ENCODE measurements at regions not wholly inside any gene's neighbourhood (a gene's known extent, or its start where the extent isn't known, plus 50 kb on each side); places are given as distances from the start of the nearest gene placed in this dataset.

- Histone ChIP-seq H3K9me3 (ENCODE audit: control insufficient read depth in 2 of 2, insufficient read depth in 1 of 2, low read length in 1 of 2) (no peaks in the 10 kb centered on the region), H3K4me3 (ENCODE audit: low read length in 2 of 2) (no peak overlapping the region), H3K27me3 (ENCODE audit: control insufficient read depth in 2 of 2, insufficient read depth in 1 of 2, low read length in 1 of 2) (no peaks in the 10 kb centered on the region), H3K4me1 (ENCODE audit: control insufficient read depth in 2 of 2, insufficient read depth in 2 of 2, low read length in 2 of 2) (no peaks in the 10 kb centered on the region), H3K36me3 (ENCODE audit: control insufficient read depth in 2 of 2, insufficient read depth in 2 of 2, low read length in 1 of 2) (no peaks in the 10 kb centered on the region), H3K27ac (ENCODE audit: low read depth in 1 of 2, low read length in 1 of 2) (no peak overlapping the region)
- DNase-seq (ENCODE audit: low read depth in 6 of 9, low spot score in 9 of 9) = no peak
- 29% methylated on average over 2 of the region's 2 CpGs for WGBS
Measured at GRCh38 chr1:115194506-115194905, 105.2 kb upstream of the TSPAN2 start.

- no peaks in the 10 kb centered on the region for H3K27me3 ChIP-seq (ENCODE audit: control insufficient read depth in 2 of 2, insufficient read depth in 1 of 2, low read length in 1 of 2)
- no peaks in the 10 kb centered on the region for H3K36me3 ChIP-seq (ENCODE audit: control insufficient read depth in 2 of 2, insufficient read depth in 2 of 2, low read length in 1 of 2)
- no peak for DNase-seq (ENCODE audit: low read depth in 6 of 9, low spot score in 9 of 9)
- H3K9me3 ChIP-seq (ENCODE audit: control insufficient read depth in 2 of 2, insufficient read depth in 1 of 2, low read length in 1 of 2) = no peaks in the 10 kb centered on the region
- H3K4me1 ChIP-seq (ENCODE audit: control insufficient read depth in 2 of 2, insufficient read depth in 2 of 2, low read length in 2 of 2) = no peaks in the 10 kb centered on the region
- 96% methylated on average over 3 of the region's 3 CpGs for WGBS
- H3K27ac ChIP-seq (ENCODE audit: low read depth in 1 of 2, low read length in 1 of 2) = no peak overlapping the region
- H3K4me3 ChIP-seq (ENCODE audit: low read length in 2 of 2) = no peak overlapping the region
Measured at GRCh38 chr1:115193046-115193828, 103.9 kb upstream of the TSPAN2 start.

GRCh38 chr1:115192200-115192767, 103.0 kb upstream of the TSPAN2 start:
- H3K4me1 ChIP-seq (ENCODE audit: control insufficient read depth in 2 of 2, insufficient read depth in 2 of 2, low read length in 2 of 2) = no peaks in the 10 kb centered on the region
- no peak for DNase-seq (ENCODE audit: low read depth in 6 of 9, low spot score in 9 of 9)
- H3K36me3 ChIP-seq (ENCODE audit: control insufficient read depth in 2 of 2, insufficient read depth in 2 of 2, low read length in 1 of 2) = no peaks in the 10 kb centered on the region
- 93% methylated on average over 7 of the region's 7 CpGs for WGBS
- H3K27me3 ChIP-seq (ENCODE audit: control insufficient read depth in 2 of 2, insufficient read depth in 1 of 2, low read length in 1 of 2) = no peaks in the 10 kb centered on the region
- H3K27ac ChIP-seq (ENCODE audit: low read depth in 1 of 2, low read length in 1 of 2) = no peak overlapping the region
- H3K9me3 ChIP-seq (ENCODE audit: control insufficient read depth in 2 of 2, insufficient read depth in 1 of 2, low read length in 1 of 2) = no peaks in the 10 kb centered on the region
- no peak overlapping the region for H3K4me3 ChIP-seq (ENCODE audit: low read length in 2 of 2)

GRCh38 chr1:115191691-115192090, 102.4 kb upstream of the TSPAN2 start:
- Histone ChIP-seq H3K4me3 (ENCODE audit: low read length in 2 of 2) (no peak overlapping the region), H3K36me3 (ENCODE audit: control insufficient read depth in 2 of 2, insufficient read depth in 2 of 2, low read length in 1 of 2) (no peaks in the 10 kb centered on the region)
- WGBS = 98% methylated on average over 3 of the region's 3 CpGs

GRCh38 chr1:115190540-115191170, 101.4 kb upstream of the TSPAN2 start:
- H3K4me3 ChIP-seq (ENCODE audit: low read length in 2 of 2) = no peak overlapping the region
- H3K27me3 ChIP-seq (ENCODE audit: control insufficient read depth in 2 of 2, insufficient read depth in 1 of 2, low read length in 1 of 2) = no peaks in the 10 kb centered on the region
- no peaks in the 10 kb centered on the region for H3K9me3 ChIP-seq (ENCODE audit: control insufficient read depth in 2 of 2, insufficient read depth in 1 of 2, low read length in 1 of 2)
- no peaks in the 10 kb centered on the region for H3K4me1 ChIP-seq (ENCODE audit: control insufficient read depth in 2 of 2, insufficient read depth in 2 of 2, low read length in 2 of 2)
- WGBS = 93% methylated on average over 3 of the region's 3 CpGs
- DNase-seq (ENCODE audit: low read depth in 6 of 9, low spot score in 9 of 9) = no peak
- H3K27ac ChIP-seq (ENCODE audit: low read depth in 1 of 2, low read length in 1 of 2) = no peak overlapping the region
- H3K36me3 ChIP-seq (ENCODE audit: control insufficient read depth in 2 of 2, insufficient read depth in 2 of 2, low read length in 1 of 2) = no peaks in the 10 kb centered on the region

More at GRCh38 chr1:115191691-115192090, 102.4 kb upstream of the TSPAN2 start:
- DNase-seq (ENCODE audit: low read depth in 6 of 9, low spot score in 9 of 9) = no peak
- Histone ChIP-seq H3K9me3 (ENCODE audit: control insufficient read depth in 2 of 2, insufficient read depth in 1 of 2, low read length in 1 of 2) (no peaks in the 10 kb centered on the region), H3K4me1 (ENCODE audit: control insufficient read depth in 2 of 2, insufficient read depth in 2 of 2, low read length in 2 of 2) (no peaks in the 10 kb centered on the region), H3K27me3 (ENCODE audit: control insufficient read depth in 2 of 2, insufficient read depth in 1 of 2, low read length in 1 of 2) (no peaks in the 10 kb centered on the region), H3K27ac (ENCODE audit: low read depth in 1 of 2, low read length in 1 of 2) (no peak overlapping the region)

GRCh38 chr1:115189814-115190539, 100.7 kb upstream of the TSPAN2 start:
- Histone ChIP-seq H3K9me3 (ENCODE audit: control insufficient read depth in 2 of 2, insufficient read depth in 1 of 2, low read length in 1 of 2) (no peaks in the 10 kb centered on the region), H3K27me3 (ENCODE audit: control insufficient read depth in 2 of 2, insufficient read depth in 1 of 2, low read length in 1 of 2) (no peaks in the 10 kb centered on the region), H3K4me1 (ENCODE audit: control insufficient read depth in 2 of 2, insufficient read depth in 2 of 2, low read length in 2 of 2) (no peaks in the 10 kb centered on the region), H3K4me3 (ENCODE audit: low read length in 2 of 2) (no peak overlapping the region), H3K36me3 (ENCODE audit: control insufficient read depth in 2 of 2, insufficient read depth in 2 of 2, low read length in 1 of 2) (no peaks in the 10 kb centered on the region), H3K27ac (ENCODE audit: low read depth in 1 of 2, low read length in 1 of 2) (no peak overlapping the region)
- 62% methylated on average over 5 of the region's 5 CpGs for WGBS
- DNase-seq (ENCODE audit: low read depth in 6 of 9, low spot score in 9 of 9) = no peak

GRCh38 chr1:115188680-115189395, 99.5 kb upstream of the TSPAN2 start:
- no peak overlapping the region for H3K4me3 ChIP-seq (ENCODE audit: low read length in 2 of 2)
- WGBS = 94% methylated on average over 4 of the region's 4 CpGs
- H3K27me3 ChIP-seq (ENCODE audit: control insufficient read depth in 2 of 2, insufficient read depth in 1 of 2, low read length in 1 of 2) = no peaks in the 10 kb centered on the region
- no peaks in the 10 kb centered on the region for H3K4me1 ChIP-seq (ENCODE audit: control insufficient read depth in 2 of 2, insufficient read depth in 2 of 2, low read length in 2 of 2)
- H3K27ac ChIP-seq (ENCODE audit: low read depth in 1 of 2, low read length in 1 of 2) = no peak overlapping the region
- DNase-seq (ENCODE audit: low read depth in 6 of 9, low spot score in 9 of 9) = no peak
- H3K36me3 ChIP-seq (ENCODE audit: control insufficient read depth in 2 of 2, insufficient read depth in 2 of 2, low read length in 1 of 2) = no peaks in the 10 kb centered on the region
- no peaks in the 10 kb centered on the region for H3K9me3 ChIP-seq (ENCODE audit: control insufficient read depth in 2 of 2, insufficient read depth in 1 of 2, low read length in 1 of 2)

GRCh38 chr1:115186711-115187265, 97.5 kb upstream of the TSPAN2 start:
- no peak overlapping the region for H3K4me3 ChIP-seq (ENCODE audit: low read length in 2 of 2)
- H3K4me1 ChIP-seq (ENCODE audit: control insufficient read depth in 2 of 2, insufficient read depth in 2 of 2, low read length in 2 of 2) = no peaks in the 10 kb centered on the region
- 94% methylated on average over 8 of the region's 8 CpGs for WGBS
- DNase-seq (ENCODE audit: low read depth in 6 of 9, low spot score in 9 of 9) = no peak
- no peaks in the 10 kb centered on the region for H3K27me3 ChIP-seq (ENCODE audit: control insufficient read depth in 2 of 2, insufficient read depth in 1 of 2, low read length in 1 of 2)
- no peaks in the 10 kb centered on the region for H3K9me3 ChIP-seq (ENCODE audit: control insufficient read depth in 2 of 2, insufficient read depth in 1 of 2, low read length in 1 of 2)
- H3K27ac ChIP-seq (ENCODE audit: low read depth in 1 of 2, low read length in 1 of 2) = no peak overlapping the region
- no peaks in the 10 kb centered on the region for H3K36me3 ChIP-seq (ENCODE audit: control insufficient read depth in 2 of 2, insufficient read depth in 2 of 2, low read length in 1 of 2)

All from thymus (tissue), 11 donors.